H9 (cell line): ENCODE measurements at regions not wholly inside any gene's neighbourhood (a gene's known extent, or its start where the extent isn't known, plus 50 kb on each side); places are given as distances from the start of the nearest gene placed in this dataset.

Experiments used
- DNase-seq: peaks from one replicate; pipeline ENCODE4 v3.0.0-alpha.2; 2017
- H2AFZ ChIP-seq: one replicate; pipeline ENCODE4 v1.6.1; 2013; ENCODE audit warnings: mild to moderate bottlenecking, low read length, control low read depth, moderate library complexity
- H2AK5ac ChIP-seq: 2 replicates; pipeline ENCODE4 v1.6.1; 2013; ENCODE audit warnings: low read length, control low read depth, mixed read lengths; ENCODE audit not compliant: insufficient read length
- H2BK120ac ChIP-seq: one replicate; pipeline ENCODE4 v1.6.1; 2013; ENCODE audit warnings: low read depth, mild to moderate bottlenecking, low read length, control low read depth, inconsistent platforms; ENCODE audit not compliant: poor library complexity, severe bottlenecking
- H2BK12ac ChIP-seq: 2 replicates; pipeline ENCODE4 v1.6.1; 2013; ENCODE audit warnings: low read length, control low read depth, mixed read lengths, low read depth; ENCODE audit not compliant: insufficient read length
- H2BK15ac ChIP-seq: 2 replicates; pipeline ENCODE4 v1.6.1; 2013; ENCODE audit warnings: low read depth, low read length, control low read depth
- H2BK20ac ChIP-seq: one replicate; pipeline ENCODE4 v1.6.1; 2013; ENCODE audit warnings: low read depth, mild to moderate bottlenecking, low read length, control low read depth, inconsistent platforms; ENCODE audit not compliant: poor library complexity, severe bottlenecking
- H2BK5ac ChIP-seq: 2 replicates; pipeline ENCODE4 v1.6.1; 2013; ENCODE audit warnings: low read length, control low read depth, mixed read lengths; ENCODE audit not compliant: insufficient read length
- H3K14ac ChIP-seq: 2 replicates; pipeline ENCODE4 v1.6.1; 2013; ENCODE audit warnings: low read length, control low read depth; ENCODE audit not compliant: insufficient read depth
- H3K18ac ChIP-seq: 2 replicates; pipeline ENCODE4 v1.6.1; 2013; ENCODE audit warnings: low read depth, mild to moderate bottlenecking, mixed read lengths, low read length, control low read depth; ENCODE audit not compliant: insufficient read length
- H3K23ac ChIP-seq: 2 replicates; pipeline ENCODE4 v1.6.1; 2013; ENCODE audit warnings: low read length, control low read depth, mixed read lengths, low read depth; ENCODE audit not compliant: insufficient read length
- H3K23me2 ChIP-seq: 2 replicates; pipeline ENCODE4 v1.6.1; 2013; ENCODE audit warnings: low read depth, mild to moderate bottlenecking, mixed read lengths, low read length, control low read depth; ENCODE audit not compliant: insufficient read length, poor library complexity, severe bottlenecking
- H3K27ac ChIP-seq: 2 replicates; pipeline ENCODE4 v1.5.1; 2013; ENCODE audit warnings: low read length, control low read depth, mixed read lengths, low read depth; ENCODE audit not compliant: insufficient read length
- H3K27me3 ChIP-seq: 2 replicates; pipeline ENCODE4 v1.6.1; 2013; ENCODE audit warnings: low read length, control low read depth, inconsistent platforms; ENCODE audit not compliant: insufficient read depth
- H3K4ac ChIP-seq: 2 replicates; pipeline ENCODE4 v1.6.1; 2013; ENCODE audit warnings: low read depth, mild to moderate bottlenecking, control low read depth, inconsistent platforms, low read length, moderate library complexity
- H3K4me1 ChIP-seq: 2 replicates; pipeline ENCODE4 v1.6.1; 2013; ENCODE audit warnings: low read length, control low read depth, inconsistent platforms; ENCODE audit not compliant: insufficient read depth
- H3K4me2 ChIP-seq: 2 replicates; pipeline ENCODE4 v1.6.1; 2013; ENCODE audit warnings: low read length, control low read depth, mixed read lengths; ENCODE audit not compliant: insufficient read length, insufficient read depth
- H3K56ac ChIP-seq: 2 replicates; pipeline ENCODE4 v1.6.1; 2013; ENCODE audit warnings: low read depth, mild to moderate bottlenecking, mixed read lengths, low read length, control low read depth; ENCODE audit not compliant: insufficient read length
- H3K79me1 ChIP-seq: 2 replicates; pipeline ENCODE4 v1.6.1; 2013; ENCODE audit warnings: low read depth, mild to moderate bottlenecking, moderate library complexity, low read length, control low read depth, inconsistent platforms; ENCODE audit not compliant: insufficient read depth, poor library complexity, severe bottlenecking
- H3K79me2 ChIP-seq: 2 replicates; pipeline ENCODE4 v1.6.1; 2013; ENCODE audit warnings: low read length, control low read depth, inconsistent platforms; ENCODE audit not compliant: insufficient read depth
- H3K9ac ChIP-seq: 2 replicates; pipeline ENCODE4 v1.6.1; 2013; ENCODE audit warnings: low read length, control low read depth, mixed read lengths; ENCODE audit not compliant: insufficient read length; ENCODE audit errors: extremely low read depth
- H3K9me3 ChIP-seq: one replicate; pipeline ENCODE4 v1.6.1; 2013; ENCODE audit warnings: low read depth, low read length, inconsistent platforms; ENCODE audit not compliant: control insufficient read depth
- H3T11ph ChIP-seq: one replicate; pipeline ENCODE4 v1.6.1; 2013; ENCODE audit warnings: mild to moderate bottlenecking, low read length, control low read depth, inconsistent platforms
- H4K20me1 ChIP-seq: one replicate; pipeline ENCODE4 v1.6.1; 2013; ENCODE audit not compliant: control insufficient read depth, insufficient read length, insufficient read depth
- H4K5ac ChIP-seq: 2 replicates; pipeline ENCODE4 v1.6.1; 2013; ENCODE audit warnings: low read depth, mild to moderate bottlenecking, mixed read lengths, low read length, control low read depth; ENCODE audit not compliant: insufficient read length
- H4K8ac ChIP-seq: replicated peaks from 2 replicates; pipeline ENCODE4 v1.6.1; 2013; ENCODE audit warnings: low read length, control low read depth, mixed read lengths, low read depth; ENCODE audit not compliant: insufficient read length
- H4K91ac ChIP-seq: 2 replicates; pipeline ENCODE4 v1.6.1; 2013; ENCODE audit warnings: low read depth, mild to moderate bottlenecking, moderate library complexity, mixed read lengths, low read length, control low read depth; ENCODE audit not compliant: insufficient read length
- H3K27ac Mint-ChIP-seq, 3 experiments: 2 replicates in 2 of 3; 3 replicates in 1 of 3; pipeline ENCODE4 v1.8.0; 2020 to 2021; ENCODE audit warnings: mixed read lengths in 3 of 3, mild to moderate bottlenecking in 1 of 3, moderate library complexity in 1 of 3
- H3K27me3 Mint-ChIP-seq: 2 replicates; pipeline ENCODE4 v1.8.0; 2021; ENCODE audit warnings: low read depth, mild to moderate bottlenecking, moderate library complexity, mixed read lengths
- H3K36me3 Mint-ChIP-seq, 3 experiments: 2 replicates in 2 of 3; 3 replicates in 1 of 3; pipeline ENCODE4 v1.8.0; 2020 to 2021; ENCODE audit warnings: low read depth in 3 of 3, mixed read lengths in 3 of 3; ENCODE audit not compliant: insufficient read depth in 1 of 3
- H3K4me1 Mint-ChIP-seq, 2 experiments: 2 replicates each; pipeline ENCODE4 v1.8.0; 2020; ENCODE audit warnings: mixed read lengths in 2 of 2
- H3K4me3 Mint-ChIP-seq, 2 experiments: 2 replicates in 1 of 2; 3 replicates in 1 of 2; pipeline ENCODE4 v1.8.0; 2020 to 2021; ENCODE audit warnings: mild to moderate bottlenecking in 2 of 2, mixed read lengths in 2 of 2, moderate library complexity in 1 of 2
- H3K9me3 Mint-ChIP-seq, 2 experiments: 2 replicates in 1 of 2; 3 replicates in 1 of 2; pipeline ENCODE4 v1.8.0; 2020; ENCODE audit warnings: mild to moderate bottlenecking in 2 of 2, mixed read lengths in 2 of 2, moderate library complexity in 1 of 2
- WGBS: extraction: QIAGEN DNeasy Blood & Tissue Kit; methylation state at CpG from one replicate; pipeline ENCODE4 v1.1.7; 2013; ENCODE audit warnings: missing lambda C conversion rate, low lambda C conversion rate, mixed read lengths; ENCODE audit not compliant: insufficient read length; ENCODE audit errors: extremely low coverage; 5-methylcytosine and 5-hydroxymethylcytosine counted together
- TF ChIP-seq, protein P1 (sequence below): fragments of 200-600 bp; sonication (generic); conservative IDR thresholded peaks from 3 replicates; pipeline ENCODE4 v1.8.0; 2021; ENCODE audit warnings: antibody characterized with exemption, mild to moderate bottlenecking

DNA sequence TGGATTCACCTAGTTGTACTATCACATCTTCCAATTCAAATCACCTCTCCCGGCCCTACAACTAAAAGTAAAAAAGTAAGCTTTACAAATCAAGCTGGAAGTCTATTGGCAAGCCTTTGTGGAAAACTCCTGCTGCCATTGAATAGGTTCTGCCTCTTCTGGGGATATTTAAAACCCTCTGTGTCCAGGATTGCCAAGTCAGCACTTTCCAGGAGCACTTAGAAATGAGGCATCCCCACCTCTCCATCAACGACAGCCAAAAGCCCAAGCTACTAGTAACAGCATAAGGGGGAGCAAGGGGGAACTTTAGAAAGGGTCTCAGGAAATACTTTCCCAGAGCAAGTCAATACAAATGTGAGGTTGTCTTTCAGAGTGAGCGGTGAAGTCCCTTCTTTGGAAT is 85.0 kb upstream of the OBI1 start:
- TF ChIP-seq, protein P1, sequence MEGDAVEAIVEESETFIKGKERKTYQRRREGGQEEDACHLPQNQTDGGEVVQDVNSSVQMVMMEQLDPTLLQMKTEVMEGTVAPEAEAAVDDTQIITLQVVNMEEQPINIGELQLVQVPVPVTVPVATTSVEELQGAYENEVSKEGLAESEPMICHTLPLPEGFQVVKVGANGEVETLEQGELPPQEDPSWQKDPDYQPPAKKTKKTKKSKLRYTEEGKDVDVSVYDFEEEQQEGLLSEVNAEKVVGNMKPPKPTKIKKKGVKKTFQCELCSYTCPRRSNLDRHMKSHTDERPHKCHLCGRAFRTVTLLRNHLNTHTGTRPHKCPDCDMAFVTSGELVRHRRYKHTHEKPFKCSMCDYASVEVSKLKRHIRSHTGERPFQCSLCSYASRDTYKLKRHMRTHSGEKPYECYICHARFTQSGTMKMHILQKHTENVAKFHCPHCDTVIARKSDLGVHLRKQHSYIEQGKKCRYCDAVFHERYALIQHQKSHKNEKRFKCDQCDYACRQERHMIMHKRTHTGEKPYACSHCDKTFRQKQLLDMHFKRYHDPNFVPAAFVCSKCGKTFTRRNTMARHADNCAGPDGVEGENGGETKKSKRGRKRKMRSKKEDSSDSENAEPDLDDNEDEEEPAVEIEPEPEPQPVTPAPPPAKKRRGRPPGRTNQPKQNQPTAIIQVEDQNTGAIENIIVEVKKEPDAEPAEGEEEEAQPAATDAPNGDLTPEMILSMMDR: no peak
- Histone ChIP-seq H3K79me2 (0 out of 2 replicates have a peak, but pooled peaks cover 1% of the 10 kb centered on the region), H3K27ac (no peak overlapping the region), H3K56ac (no peak overlapping the region), H3K79me1 (no peaks in the 10 kb centered on the region), H3K9ac (no peak overlapping the region), H4K20me1 (no peaks in the 10 kb centered on the region), H3K14ac (no peak overlapping the region), H2BK120ac (no peak overlapping the region), H2BK20ac (no peak overlapping the region), H2BK15ac (no peak overlapping the region), H2BK5ac (no peak overlapping the region), H3K23ac (no peak overlapping the region), H4K8ac (no peak overlapping the region), H3K4me1 (no peaks in the 10 kb centered on the region), H3K4ac (no peak overlapping the region), H3K23me2 (no peaks in the 10 kb centered on the region), H3K9me3 (no peaks in the 10 kb centered on the region), H3T11ph (no peak overlapping the region), H3K18ac (no peak overlapping the region), H2AFZ (no peak overlapping the region), H3K4me2 (no peak overlapping the region), H2BK12ac (no peak overlapping the region), H2AK5ac (no peak overlapping the region), H4K91ac (no peak overlapping the region), H3K27me3 (no peaks in the 10 kb centered on the region), H4K5ac (no peak overlapping the region)
- no peak overlapping the region for H3K4me3 Mint-ChIP-seq
- H3K4me1 Mint-ChIP-seq: peaks cover 11 to 15% of the 10 kb centered on the region in 2 experiments
- no peaks in the 10 kb centered on the region for H3K36me3 Mint-ChIP-seq
- DNase-seq: no peak
- no peaks in the 10 kb centered on the region for H3K9me3 Mint-ChIP-seq
- WGBS: no CpG with 5 or more reads among the region's 3 CpGs
- H3K27me3 Mint-ChIP-seq: peaks cover 13% of the 10 kb centered on the region
- H3K27ac Mint-ChIP-seq: no peak overlapping the region
